ENCODE measurements at regions not wholly inside any gene's neighbourhood (a gene's known extent, or its start where the extent isn't known, plus 50 kb on each side); places are given as distances from the start of the nearest gene placed in this dataset.

DNA sequence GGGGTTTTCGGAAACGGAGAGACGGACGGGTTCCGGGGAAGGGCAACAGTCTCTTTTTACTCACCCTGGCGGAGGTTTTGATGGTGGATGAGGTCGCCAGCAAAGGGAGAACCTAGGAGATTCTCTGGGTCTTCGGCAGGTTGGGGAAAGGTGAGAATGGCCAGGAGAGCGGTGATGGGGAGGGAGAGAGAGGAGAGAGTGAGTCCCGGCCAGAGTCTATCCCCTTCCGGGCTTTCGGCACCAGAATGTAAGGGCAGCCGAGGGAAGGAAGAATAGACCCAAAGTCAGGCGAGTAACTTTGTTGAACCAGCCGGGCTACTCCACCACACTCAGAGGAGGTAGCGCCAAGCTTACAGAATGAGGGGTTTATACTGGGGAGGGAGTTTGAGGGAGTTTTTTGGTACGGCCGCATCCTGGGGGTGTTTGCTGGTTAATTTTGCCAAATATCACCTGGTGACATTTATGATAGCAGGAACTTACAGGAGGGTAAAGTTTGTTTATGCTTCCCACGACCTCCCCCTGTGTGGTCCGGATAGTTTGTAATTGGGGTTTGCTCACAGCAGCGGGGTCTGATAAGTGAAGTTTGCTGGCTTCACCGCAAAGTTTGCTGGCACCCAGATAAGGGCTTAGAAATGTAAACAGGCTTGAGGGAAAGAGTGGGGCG is 141.1 kb upstream of the ETV3 start:
- H3K4me1 ChIP-seq (ENCODE audit: control insufficient read depth in 1 of 2, insufficient read depth in 2 of 2, low read depth in 1 of 2, low read length in 1 of 2) = no peaks in the 10 kb centered on the region
- TF ChIP-seq SMC3 (IDR thresholded peaks at IDR 0.05; ENCODE audit: low read depth, low read length) (no peak), JUND (IDR thresholded peaks at IDR 0.05) (no peak), IRF3 (IDR thresholded peaks at IDR 0.05; ENCODE audit: low read depth, low read length) (no peak), GATA2 (CRISPR knock-in tag; IDR thresholded peaks at IDR 0.05) (no peak), TEAD4 (IDR thresholded peaks at IDR 0.05; ENCODE audit: borderline replicate concordance, insufficient read depth) (no peak), PBX3 (IDR thresholded peaks at IDR 0.05) (no peak), RAD21 (IDR thresholded peaks at IDR 0.05; ENCODE audit: low read length) (no peak), NFIC (IDR thresholded peaks at IDR 0.05; ENCODE audit: borderline replicate concordance) (no peak), RCOR1 (IDR thresholded peaks at IDR 0.05; ENCODE audit: low read length) (no peak), CHD2 (IDR thresholded peaks at IDR 0.05; ENCODE audit: low read length, partially characterized antibody) (no peak), EZH2phosphoT487 (IDR thresholded peaks at IDR 0.05; ENCODE audit: borderline replicate concordance, low read depth) (no peak), TAF1 (IDR thresholded peaks at IDR 0.05; ENCODE audit: borderline replicate concordance, low read depth, low read length) (no peak), MEF2A (IDR thresholded peaks at IDR 0.05; ENCODE audit: borderline replicate concordance, low read depth) (no peak), MXI1 (IDR thresholded peaks at IDR 0.05; ENCODE audit: low read depth, low read length) (no peak)
- TF ChIP-seq, protein P1, sequence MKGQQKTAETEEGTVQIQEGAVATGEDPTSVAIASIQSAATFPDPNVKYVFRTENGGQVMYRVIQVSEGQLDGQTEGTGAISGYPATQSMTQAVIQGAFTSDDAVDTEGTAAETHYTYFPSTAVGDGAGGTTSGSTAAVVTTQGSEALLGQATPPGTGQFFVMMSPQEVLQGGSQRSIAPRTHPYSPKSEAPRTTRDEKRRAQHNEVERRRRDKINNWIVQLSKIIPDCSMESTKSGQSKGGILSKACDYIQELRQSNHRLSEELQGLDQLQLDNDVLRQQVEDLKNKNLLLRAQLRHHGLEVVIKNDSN (IDR thresholded peaks at IDR 0.05; ENCODE audit: borderline replicate concordance, low read depth) = no peak
- TF ChIP-seq, protein P2, sequence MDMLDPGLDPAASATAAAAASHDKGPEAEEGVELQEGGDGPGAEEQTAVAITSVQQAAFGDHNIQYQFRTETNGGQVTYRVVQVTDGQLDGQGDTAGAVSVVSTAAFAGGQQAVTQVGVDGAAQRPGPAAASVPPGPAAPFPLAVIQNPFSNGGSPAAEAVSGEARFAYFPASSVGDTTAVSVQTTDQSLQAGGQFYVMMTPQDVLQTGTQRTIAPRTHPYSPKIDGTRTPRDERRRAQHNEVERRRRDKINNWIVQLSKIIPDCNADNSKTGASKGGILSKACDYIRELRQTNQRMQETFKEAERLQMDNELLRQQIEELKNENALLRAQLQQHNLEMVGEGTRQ (IDR thresholded peaks at IDR 0.05; ENCODE audit: borderline replicate concordance, low read depth, low read length) = no peak
- TF ChIP-seq, protein P3, sequence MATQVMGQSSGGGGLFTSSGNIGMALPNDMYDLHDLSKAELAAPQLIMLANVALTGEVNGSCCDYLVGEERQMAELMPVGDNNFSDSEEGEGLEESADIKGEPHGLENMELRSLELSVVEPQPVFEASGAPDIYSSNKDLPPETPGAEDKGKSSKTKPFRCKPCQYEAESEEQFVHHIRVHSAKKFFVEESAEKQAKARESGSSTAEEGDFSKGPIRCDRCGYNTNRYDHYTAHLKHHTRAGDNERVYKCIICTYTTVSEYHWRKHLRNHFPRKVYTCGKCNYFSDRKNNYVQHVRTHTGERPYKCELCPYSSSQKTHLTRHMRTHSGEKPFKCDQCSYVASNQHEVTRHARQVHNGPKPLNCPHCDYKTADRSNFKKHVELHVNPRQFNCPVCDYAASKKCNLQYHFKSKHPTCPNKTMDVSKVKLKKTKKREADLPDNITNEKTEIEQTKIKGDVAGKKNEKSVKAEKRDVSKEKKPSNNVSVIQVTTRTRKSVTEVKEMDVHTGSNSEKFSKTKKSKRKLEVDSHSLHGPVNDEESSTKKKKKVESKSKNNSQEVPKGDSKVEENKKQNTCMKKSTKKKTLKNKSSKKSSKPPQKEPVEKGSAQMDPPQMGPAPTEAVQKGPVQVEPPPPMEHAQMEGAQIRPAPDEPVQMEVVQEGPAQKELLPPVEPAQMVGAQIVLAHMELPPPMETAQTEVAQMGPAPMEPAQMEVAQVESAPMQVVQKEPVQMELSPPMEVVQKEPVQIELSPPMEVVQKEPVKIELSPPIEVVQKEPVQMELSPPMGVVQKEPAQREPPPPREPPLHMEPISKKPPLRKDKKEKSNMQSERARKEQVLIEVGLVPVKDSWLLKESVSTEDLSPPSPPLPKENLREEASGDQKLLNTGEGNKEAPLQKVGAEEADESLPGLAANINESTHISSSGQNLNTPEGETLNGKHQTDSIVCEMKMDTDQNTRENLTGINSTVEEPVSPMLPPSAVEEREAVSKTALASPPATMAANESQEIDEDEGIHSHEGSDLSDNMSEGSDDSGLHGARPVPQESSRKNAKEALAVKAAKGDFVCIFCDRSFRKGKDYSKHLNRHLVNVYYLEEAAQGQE (IDR thresholded peaks at IDR 0.05; ENCODE audit: low read depth, low read length) = no peak
- no peak overlapping the region for H3K9ac ChIP-seq

More for the DNA sequence above, 141.1 kb upstream of the ETV3 start:
- no peak overlapping the region for H3K27ac ChIP-seq (ENCODE audit: low read depth in 2 of 2, low read length in 1 of 2)
- H3K4me3 ChIP-seq (ENCODE audit: low read depth in 2 of 2, low read length in 1 of 2) = no peak overlapping the region
- H4K20me1 ChIP-seq (ENCODE audit: insufficient read depth) = no peaks in the 10 kb centered on the region
- ChIA-PET CTCF (no interaction called here), POLR2A (no interaction called here)
- 21% methylated on average over 23 of the region's 23 CpGs for WGBS (ENCODE audit: low lambda C conversion rate)
- H3F3A ChIP-seq (replicated peaks; ENCODE audit: insufficient read depth) = no peaks in the 10 kb centered on the region
- H3K36me3 ChIP-seq (replicated peaks in 1 of 2; ENCODE audit: control insufficient read depth in 1 of 2, insufficient read depth in 2 of 2, low read length in 1 of 2) = no peaks in the 10 kb centered on the region
- no peak overlapping the region for H2AFZ ChIP-seq (ENCODE audit: low read depth)
- H3K9me3 ChIP-seq = no peaks in the 10 kb centered on the region
- no peak overlapping the region for H3K4me2 ChIP-seq
- peaks cover 26% of the 10 kb centered on the region; the same call in 1 of the 2 replicates for H3K27me3 ChIP-seq (ENCODE audit: insufficient read depth)
- no peak for DNase-seq
- H3K79me2 ChIP-seq (ENCODE audit: insufficient read depth) = no peaks in the 10 kb centered on the region
- no peaks in the 10 kb centered on the region for H3K9me2 ChIP-seq

All from SK-N-SH (cell line).